Epithelial cell of proximal tubule (primary cell): ENCODE measurements at regions not wholly inside any gene's neighbourhood (a gene's known extent, or its start where the extent isn't known, plus 50 kb on each side); places are given as distances from the start of the nearest gene placed in this dataset.

Experiments
- DNase-seq: peaks from one replicate; pipeline ENCODE4 v3.0.0-alpha.2; 2011; ENCODE audit warnings: low read depth
- H3K4me3 ChIP-seq: 2 replicates; pipeline ENCODE4 v1.5.1; 2011; ENCODE audit warnings: low read depth, mild to moderate bottlenecking, low read length
- TF ChIP-seq, protein P1 (sequence below): conservative IDR thresholded peaks from 2 replicates; pipeline ENCODE4 v1.5.1; 2012; ENCODE audit warnings: low read depth, mild to moderate bottlenecking, low read length

DNA sequence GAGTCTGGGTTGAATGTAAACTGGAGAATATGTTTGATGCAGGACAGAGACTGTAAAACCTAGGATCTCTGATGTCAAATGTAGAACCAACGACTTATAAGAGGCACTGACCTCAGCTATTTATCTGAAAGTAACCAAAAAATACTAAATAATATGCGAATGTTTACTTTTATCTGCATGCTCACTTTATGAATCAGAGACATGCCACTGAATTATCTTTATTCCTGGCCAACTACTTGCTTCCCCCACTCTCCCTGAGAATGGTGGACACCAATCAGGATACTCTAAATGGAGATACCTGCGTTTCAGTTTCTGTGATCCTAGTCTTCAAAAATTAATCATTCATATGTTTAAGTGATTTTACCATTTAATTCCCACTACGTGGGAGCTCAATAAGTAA is 1038.4 kb upstream of the PABPC4L start:
- no peak for DNase-seq
- H3K4me3 ChIP-seq: no peak overlapping the region
- TF ChIP-seq, protein P1, sequence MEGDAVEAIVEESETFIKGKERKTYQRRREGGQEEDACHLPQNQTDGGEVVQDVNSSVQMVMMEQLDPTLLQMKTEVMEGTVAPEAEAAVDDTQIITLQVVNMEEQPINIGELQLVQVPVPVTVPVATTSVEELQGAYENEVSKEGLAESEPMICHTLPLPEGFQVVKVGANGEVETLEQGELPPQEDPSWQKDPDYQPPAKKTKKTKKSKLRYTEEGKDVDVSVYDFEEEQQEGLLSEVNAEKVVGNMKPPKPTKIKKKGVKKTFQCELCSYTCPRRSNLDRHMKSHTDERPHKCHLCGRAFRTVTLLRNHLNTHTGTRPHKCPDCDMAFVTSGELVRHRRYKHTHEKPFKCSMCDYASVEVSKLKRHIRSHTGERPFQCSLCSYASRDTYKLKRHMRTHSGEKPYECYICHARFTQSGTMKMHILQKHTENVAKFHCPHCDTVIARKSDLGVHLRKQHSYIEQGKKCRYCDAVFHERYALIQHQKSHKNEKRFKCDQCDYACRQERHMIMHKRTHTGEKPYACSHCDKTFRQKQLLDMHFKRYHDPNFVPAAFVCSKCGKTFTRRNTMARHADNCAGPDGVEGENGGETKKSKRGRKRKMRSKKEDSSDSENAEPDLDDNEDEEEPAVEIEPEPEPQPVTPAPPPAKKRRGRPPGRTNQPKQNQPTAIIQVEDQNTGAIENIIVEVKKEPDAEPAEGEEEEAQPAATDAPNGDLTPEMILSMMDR: no peak

DNA sequence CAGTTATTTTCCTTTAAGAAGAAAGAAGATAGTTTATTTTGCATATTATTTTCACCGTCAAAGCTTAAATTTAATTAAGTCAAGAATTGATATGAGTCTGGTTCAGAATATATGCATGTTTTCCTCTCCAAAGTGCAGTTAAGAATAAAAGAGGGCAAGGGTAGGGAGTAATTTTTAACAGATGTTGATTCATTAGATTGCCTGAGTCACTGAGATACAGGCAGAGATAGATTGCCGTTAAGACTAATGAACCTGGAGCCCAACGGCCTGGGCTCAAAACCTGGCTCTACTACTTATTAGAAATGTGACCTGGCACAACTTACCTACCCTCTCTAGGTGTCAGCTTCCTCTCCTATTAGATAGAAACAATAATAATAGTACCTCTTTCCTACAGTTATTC is 1037.4 kb upstream of the PABPC4L start:
- DNase-seq: no peak
- TF ChIP-seq, protein P1: no peak
- H3K4me3 ChIP-seq: no peak overlapping the region

DNA sequence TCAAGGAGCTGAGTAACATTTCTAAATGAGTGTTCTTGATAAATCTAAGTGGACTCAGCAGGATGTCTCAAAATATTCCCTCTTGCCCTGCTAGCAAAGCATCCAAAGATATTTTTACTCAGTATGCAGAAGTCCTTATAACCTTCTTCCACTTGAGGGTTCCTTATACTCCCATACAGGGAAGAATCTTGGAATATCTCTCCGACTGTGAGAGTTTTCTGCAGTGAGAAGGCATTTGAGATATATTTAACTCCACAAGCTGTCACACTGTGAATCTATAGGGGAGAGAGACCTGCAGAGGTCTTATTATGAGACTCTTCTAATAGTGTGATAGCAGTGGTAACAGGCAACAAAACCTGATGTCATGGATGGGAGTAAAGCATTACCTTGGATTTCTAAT is 1034.5 kb upstream of the PABPC4L start:
- DNase-seq: no peak
- TF ChIP-seq, protein P1: no peak
- H3K4me3 ChIP-seq: no peak overlapping the region

DNA sequence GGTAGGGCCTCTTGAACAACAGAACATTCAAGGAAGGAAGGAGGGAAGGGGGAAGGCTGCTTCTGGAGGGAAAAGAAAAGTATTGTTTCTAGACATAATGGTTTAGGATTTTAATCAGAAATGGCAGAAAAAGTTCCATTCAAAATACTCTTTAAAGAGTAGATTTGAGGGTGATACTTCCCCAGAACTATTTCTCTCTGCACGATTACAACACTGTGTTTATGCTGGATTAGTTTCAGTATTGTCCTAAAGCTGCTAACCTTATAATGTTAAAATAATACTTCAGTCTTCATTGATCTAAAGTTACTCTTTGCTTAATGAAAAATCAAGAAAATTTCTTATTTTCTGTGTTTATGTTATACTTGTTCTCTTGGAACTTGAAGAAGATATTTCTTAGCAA is 1026.3 kb upstream of the PABPC4L start:
- H3K4me3 ChIP-seq: no peak overlapping the region
- TF ChIP-seq, protein P1: no peak
- no peak for DNase-seq

DNA sequence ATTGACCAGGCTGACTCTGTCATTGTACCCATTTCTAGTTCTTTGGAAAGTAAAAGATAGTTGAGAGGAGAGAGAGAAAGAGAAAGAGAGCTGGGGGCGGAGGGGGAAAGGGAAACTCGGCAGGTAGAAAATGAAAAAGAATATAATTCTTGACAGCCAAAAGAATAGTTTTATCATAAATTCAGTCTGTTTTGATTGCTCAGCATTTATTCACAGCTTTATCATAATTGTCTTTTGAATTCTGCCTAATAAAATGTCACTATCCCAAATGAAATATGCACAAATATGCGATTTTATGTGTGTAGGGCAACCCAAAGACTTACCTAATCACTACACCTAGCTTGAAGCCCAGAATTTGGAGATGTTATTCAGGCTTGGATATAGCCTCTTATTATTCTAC is 1024.0 kb upstream of the PABPC4L start:
- no peak overlapping the region for H3K4me3 ChIP-seq
- TF ChIP-seq, protein P1: no peak
- DNase-seq: no peak

DNA sequence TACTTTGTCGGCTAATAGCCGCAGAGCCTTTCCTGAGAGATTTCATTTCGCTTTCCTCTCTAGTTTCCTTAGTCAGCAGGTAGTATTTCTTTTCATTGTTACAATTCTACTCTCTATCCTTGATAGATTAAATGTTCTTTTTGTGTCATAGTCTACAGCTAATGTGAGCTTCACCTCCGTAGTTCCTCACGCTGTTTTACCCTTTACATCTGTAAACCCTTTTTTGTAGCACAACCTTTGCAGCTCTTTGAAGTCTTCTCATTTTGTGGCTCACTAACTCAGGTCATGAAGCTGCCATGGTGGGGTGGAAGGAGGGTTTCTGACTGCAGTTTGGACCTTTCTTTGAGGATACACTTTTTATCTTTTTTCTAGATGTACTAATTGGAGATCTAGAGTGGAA is 1008.8 kb upstream of the PABPC4L start:
- no peak for DNase-seq
- no peak overlapping the region for H3K4me3 ChIP-seq
- TF ChIP-seq, protein P1: no peak

DNA sequence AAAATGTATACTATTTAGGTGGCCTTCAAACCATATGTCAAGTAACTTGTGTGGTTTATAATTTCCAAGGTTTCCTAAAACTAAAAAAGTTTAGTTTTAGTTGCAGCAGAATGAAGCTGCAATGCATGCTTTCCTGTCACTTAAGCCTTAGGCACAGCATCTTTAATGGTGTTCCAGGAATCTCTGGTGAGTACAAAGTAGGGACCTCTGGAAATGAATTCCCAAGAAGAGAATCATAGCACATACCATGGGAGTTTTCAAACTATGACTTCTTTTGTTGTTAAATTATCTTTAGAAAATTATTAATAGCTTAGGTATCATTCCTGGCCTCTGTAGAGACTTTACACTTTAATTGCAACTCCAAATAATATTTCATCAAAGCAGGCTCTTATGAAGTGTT is 1005.9 kb upstream of the PABPC4L start:
- TF ChIP-seq, protein P1: no peak
- no peak overlapping the region for H3K4me3 ChIP-seq
- DNase-seq: no peak
